WTC11 (cell line): ENCODE measurements at regions not wholly inside any gene's neighbourhood (a gene's known extent, or its start where the extent isn't known, plus 50 kb on each side); places are given as distances from the start of the nearest gene placed in this dataset.

Experiments used
- GTF2I ChIP-seq: fragments of 250-450 bp; sonication (Bioruptor Pico); conservative IDR thresholded peaks from 2 replicates; pipeline ENCODE4 v1.4.0; 2021; ENCODE audit warnings: mild to moderate bottlenecking
- KAT7 ChIP-seq: sonication (generic); formaldehyde crosslinking; IDR thresholded peaks from 2 replicates; pipeline ENCODE4 v1.8.1; 2023; ENCODE audit warnings: missing genetic modification reagents, mild to moderate bottlenecking, borderline replicate concordance
- ZNF317 ChIP-seq: sonication (generic); formaldehyde crosslinking; IDR thresholded peaks from 2 replicates; pipeline ENCODE4 v1.8.1; 2023; ENCODE audit warnings: low read depth, mild to moderate bottlenecking, moderate library complexity, missing genetic modification reagents, borderline replicate concordance
- TF ChIP-seq, protein P1 (sequence below): fragments of 200-600 bp; IDR thresholded peaks from 2 replicates; pipeline ENCODE4 v1.8.0; 2022; ENCODE audit warnings: antibody characterized with exemption

DNA sequence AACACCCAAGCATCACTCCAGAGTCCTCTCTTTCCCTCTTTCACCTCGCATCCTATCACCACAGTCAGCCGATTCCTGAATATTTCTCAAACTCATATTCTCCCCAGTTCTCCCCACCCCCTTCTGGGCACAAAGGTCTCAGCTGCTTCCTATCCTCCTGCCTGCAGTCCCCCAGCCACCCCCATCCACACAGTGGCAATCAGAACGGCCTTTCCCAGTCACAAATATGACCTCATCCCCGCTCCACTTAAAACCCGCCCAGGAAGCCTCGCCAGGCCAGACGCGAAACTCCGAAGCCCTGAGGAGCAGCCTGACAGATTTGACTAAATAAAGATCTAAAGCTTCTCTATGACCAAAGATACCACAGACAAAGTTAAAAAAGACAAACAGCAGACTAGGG lies 49.9 kb upstream of the LINGO1 start (continued):
- TF ChIP-seq, protein P1, sequence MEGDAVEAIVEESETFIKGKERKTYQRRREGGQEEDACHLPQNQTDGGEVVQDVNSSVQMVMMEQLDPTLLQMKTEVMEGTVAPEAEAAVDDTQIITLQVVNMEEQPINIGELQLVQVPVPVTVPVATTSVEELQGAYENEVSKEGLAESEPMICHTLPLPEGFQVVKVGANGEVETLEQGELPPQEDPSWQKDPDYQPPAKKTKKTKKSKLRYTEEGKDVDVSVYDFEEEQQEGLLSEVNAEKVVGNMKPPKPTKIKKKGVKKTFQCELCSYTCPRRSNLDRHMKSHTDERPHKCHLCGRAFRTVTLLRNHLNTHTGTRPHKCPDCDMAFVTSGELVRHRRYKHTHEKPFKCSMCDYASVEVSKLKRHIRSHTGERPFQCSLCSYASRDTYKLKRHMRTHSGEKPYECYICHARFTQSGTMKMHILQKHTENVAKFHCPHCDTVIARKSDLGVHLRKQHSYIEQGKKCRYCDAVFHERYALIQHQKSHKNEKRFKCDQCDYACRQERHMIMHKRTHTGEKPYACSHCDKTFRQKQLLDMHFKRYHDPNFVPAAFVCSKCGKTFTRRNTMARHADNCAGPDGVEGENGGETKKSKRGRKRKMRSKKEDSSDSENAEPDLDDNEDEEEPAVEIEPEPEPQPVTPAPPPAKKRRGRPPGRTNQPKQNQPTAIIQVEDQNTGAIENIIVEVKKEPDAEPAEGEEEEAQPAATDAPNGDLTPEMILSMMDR = no peak
- TF ChIP-seq GTF2I (CRISPR knock-in tag) (no peak), KAT7 (CRISPR knock-in tag) (no peak), ZNF317 (CRISPR knock-in tag) (no peak)
- TF ChIP-seq, all 79 proteins: peak for 0
